GM12865 (cell line): ENCODE measurements at regions not wholly inside any gene's neighbourhood (a gene's known extent, or its start where the extent isn't known, plus 50 kb on each side); places are given as distances from the start of the nearest gene placed in this dataset.
A peak's percentile ranks its signal among the peaks of the same experiment; 100 is the strongest.
"Not testable (repeated sequence)": the region's sequence is repeated elsewhere in the genome, so short reads cannot be mapped to it uniquely, and the experiment has no call there.

ENCODE experiments used
- DNase-seq: peaks from one replicate; pipeline ENCODE4 v3.0.0; 2010; ENCODE audit warnings: low read depth
- H3K4me3 ChIP-seq: 2 replicates; pipeline ENCODE4 v1.5.1; 2011; ENCODE audit warnings: mild to moderate bottlenecking, low read depth, low read length, control low read depth
- TF ChIP-seq, protein P1 (sequence below): IDR thresholded peaks from 2 replicates; pipeline ENCODE4 v1.5.1; 2011; ENCODE audit warnings: low read length, control low read depth, low read depth, inconsistent platforms; ENCODE audit not compliant: insufficient read depth; ENCODE audit errors: missing control alignments

DNA sequence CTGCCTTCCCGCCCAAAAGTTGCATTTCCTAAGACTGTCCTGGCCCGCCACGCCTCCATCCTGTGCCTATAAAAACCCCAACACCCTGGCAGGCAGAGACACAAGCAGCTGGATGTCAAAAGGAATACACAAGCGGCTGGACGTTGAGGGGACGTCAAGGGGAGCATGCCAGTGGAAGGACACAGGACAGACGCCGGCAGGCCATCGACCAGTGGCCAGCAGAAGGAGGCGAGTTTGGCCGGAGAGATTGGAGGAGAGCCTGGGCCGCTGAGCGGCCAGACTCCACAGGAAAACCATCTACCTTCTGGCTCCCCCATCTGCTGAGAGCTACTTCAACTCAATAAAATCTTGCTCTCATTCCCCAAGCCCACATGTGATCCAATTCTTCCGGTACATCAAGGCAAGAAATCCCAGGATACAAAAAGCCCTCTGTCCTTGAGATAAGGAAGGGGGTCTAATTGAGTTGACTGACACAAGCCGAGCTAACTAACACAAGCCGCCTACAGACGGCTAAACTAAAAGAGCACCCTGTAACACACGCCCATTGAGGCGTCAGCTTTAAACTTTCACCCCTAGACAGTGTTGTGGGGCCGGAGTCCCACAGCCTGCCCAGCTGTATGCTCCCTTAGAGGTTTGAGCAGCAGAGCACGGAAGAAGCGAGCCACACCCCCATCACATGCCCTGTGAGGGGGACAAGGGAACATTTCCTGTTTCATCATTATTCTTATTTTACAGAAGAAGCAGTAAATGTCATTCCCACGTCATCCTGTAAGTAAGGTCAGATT, 150.3 kb upstream of the PHYHIPL start:
- TF ChIP-seq, protein P1, sequence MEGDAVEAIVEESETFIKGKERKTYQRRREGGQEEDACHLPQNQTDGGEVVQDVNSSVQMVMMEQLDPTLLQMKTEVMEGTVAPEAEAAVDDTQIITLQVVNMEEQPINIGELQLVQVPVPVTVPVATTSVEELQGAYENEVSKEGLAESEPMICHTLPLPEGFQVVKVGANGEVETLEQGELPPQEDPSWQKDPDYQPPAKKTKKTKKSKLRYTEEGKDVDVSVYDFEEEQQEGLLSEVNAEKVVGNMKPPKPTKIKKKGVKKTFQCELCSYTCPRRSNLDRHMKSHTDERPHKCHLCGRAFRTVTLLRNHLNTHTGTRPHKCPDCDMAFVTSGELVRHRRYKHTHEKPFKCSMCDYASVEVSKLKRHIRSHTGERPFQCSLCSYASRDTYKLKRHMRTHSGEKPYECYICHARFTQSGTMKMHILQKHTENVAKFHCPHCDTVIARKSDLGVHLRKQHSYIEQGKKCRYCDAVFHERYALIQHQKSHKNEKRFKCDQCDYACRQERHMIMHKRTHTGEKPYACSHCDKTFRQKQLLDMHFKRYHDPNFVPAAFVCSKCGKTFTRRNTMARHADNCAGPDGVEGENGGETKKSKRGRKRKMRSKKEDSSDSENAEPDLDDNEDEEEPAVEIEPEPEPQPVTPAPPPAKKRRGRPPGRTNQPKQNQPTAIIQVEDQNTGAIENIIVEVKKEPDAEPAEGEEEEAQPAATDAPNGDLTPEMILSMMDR: no peak

DNA sequence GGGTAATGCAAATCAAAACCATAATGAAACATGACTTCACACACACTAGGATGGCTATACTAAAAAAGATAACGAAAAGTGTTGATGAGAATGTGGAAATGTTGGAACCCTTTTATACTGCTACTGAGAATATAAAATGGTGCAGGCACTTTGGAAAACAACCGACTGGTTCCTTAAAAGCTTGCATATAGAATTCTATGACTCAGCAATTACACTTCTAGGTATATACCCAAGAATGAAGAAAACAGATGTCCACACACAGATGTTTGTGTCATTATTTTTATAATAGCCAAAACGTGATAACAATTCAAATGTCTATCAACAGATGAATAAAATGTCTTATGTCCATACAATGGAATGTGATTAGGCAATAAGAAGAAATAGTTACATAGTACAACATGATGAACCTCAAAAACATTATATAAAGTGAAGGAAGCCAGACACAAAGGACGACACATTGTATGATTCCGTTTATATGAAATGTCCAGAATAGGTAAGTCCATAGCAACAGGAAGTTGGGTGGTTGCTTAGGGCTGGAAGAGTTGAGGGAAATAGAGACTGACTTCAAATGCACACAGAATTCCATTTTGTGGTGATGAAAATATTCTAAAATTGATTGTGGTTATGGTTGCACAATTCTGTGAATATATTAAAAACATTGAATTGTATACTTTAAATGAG, 148.3 kb upstream of the PHYHIPL start:
- H3K4me3 ChIP-seq: no peak overlapping the region
- no peak for DNase-seq
- TF ChIP-seq, protein P1: no peak

More for the DNA sequence above, 150.3 kb upstream of the PHYHIPL start:
- no peak overlapping the region for H3K4me3 ChIP-seq
- no peak for DNase-seq

DNA sequence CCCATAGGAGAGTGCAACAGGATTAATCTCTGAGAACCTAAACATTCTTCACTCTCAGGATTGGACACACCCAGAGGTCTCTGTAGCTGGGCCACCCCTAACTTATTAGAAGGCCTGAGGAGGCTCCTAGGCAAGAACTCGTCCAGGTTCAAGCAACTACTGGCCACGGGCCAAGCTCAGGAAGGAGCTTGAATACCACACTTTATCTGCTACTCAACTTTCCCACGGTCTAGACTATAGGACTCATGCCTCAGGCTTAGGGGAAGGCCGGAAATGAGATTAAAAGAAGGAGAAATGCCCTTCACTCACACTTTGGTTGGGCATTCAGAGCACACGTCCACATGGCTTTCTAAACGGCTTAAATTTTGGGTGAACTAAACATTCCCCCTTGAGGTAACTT, 142.8 kb upstream of the PHYHIPL start:
- H3K4me3 ChIP-seq: no peak overlapping the region
- TF ChIP-seq, protein P1: no peak
- DNase-seq: peak; percentile 35

DNA sequence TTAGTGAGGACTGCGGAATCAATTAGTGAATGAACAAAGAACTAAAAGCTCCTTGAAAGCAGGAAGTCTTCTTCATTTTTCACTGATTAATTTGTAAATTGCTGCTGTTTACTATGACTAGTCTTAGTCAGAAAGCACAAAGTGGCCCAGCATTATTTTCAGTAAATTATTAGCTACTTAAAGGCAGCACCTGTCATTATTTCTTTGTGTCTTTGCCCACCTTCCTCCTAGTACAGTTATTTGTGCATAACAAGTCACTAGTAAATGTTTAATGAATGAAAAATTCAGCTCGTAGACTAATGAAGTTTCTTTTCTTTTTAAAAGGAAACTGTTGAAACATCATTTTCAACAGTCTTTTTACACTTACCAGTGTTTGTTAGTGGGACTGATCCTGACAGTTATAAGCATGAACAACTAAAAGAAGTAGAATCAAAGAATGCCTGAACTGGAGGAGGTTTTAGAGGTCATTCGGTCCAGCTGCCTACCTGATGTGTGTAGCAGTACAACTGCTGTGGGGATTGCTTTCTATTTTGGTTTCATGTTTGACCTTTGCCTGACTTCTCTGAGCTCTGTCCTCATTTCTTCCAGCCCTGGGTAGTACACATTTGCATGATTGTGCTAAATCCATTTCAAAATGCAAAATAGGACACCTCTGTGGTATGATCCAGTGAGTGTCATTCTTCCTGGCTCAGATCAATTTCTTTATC, 140.0 kb upstream of the PHYHIPL start:
- TF ChIP-seq, protein P1: no peak
- peak; percentile 86 for DNase-seq
- H3K4me3 ChIP-seq: peak overlapping the region; percentile 4; the same call in 1 of the 2 replicates

DNA sequence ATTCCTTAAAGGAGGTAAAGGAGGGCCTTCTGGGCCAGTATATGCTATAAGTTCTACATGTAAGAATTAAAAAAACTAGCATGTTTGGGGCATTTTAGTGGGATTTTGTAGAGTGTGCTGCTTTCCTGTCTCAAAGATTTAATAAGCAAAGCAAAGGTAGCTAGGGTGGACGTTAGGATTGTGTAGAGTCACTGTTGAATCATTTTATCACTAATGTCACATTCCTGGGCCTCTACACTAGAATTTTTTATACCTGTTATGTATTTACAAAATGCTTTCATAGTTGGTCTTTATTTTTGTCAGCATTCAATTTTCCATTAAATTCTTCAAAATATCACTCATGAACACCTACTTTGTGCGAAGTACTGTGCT, 139.4 kb upstream of the PHYHIPL start:
- DNase-seq: no peak
- H3K4me3 ChIP-seq: no peak overlapping the region
- TF ChIP-seq, protein P1: no peak

DNA sequence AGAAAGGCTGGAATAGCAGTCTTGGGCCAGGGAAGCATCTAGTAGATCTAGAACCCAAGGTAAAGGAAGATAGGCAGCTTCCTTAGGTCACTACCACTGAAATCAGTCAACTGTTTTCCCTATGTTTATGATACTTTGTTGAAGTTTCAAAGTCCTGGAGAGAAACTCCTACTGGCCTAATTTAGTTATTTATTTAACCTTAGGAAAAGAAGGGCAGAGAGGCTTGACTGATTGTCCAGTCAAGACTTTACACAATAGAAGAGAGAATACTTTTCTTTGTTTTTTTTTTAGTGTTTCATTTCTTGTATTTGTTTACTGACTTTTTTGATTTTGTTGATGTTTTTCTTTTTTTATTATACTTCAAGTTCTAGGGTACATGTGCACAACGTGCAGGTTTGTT, 138.9 kb upstream of the PHYHIPL start:
- TF ChIP-seq, protein P1: no peak
- no peak for DNase-seq
- no peak overlapping the region for H3K4me3 ChIP-seq

DNA sequence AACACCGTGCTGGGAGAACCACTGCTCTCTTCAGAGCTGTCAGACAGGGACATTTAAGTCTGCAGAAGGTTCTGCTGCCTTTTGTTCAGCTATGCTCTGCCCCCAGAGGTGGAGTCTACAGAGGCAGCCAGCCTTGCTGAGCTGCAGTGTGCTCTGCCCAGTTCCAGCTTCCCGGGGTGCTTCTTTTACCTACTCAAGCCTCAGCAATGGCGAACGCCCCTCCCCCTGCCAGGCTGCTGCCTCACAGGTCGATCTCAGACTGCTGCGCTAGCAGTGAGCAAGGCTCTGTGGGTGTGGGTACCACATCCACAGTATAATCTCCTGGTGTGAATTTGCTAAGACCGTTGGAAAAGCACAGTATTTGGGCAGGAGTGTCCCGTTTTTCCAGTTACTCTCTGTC, 133.1 kb upstream of the PHYHIPL start:
- not testable (repeated sequence) for DNase-seq, H3K4me3 ChIP-seq
